ENCODE measurements at regions not wholly inside any gene's neighbourhood (a gene's known extent, or its start where the extent isn't known, plus 50 kb on each side); places are given as distances from the start of the nearest gene placed in this dataset.
"Not testable (repeated sequence)": the region's sequence is repeated elsewhere in the genome, so short reads cannot be mapped to it uniquely, and the experiment has no call there.

GRCh38 chr3:64438812-64439211 is 213.5 kb upstream of the PRICKLE2 start:
- TF ChIP-seq CTCF (IDR thresholded peaks at IDR 0.05; ENCODE audit: low read depth, low read length), result no peak
- H3K4me3 ChIP-seq (ENCODE audit: low read depth, low read length), result no peak overlapping the region

GRCh38 chr3:64438066-64438465 is 212.8 kb upstream of the PRICKLE2 start:
- no peak for TF ChIP-seq CTCF (IDR thresholded peaks at IDR 0.05; ENCODE audit: low read depth, low read length)
- no peak overlapping the region for H3K4me3 ChIP-seq (ENCODE audit: low read depth, low read length)

GRCh38 chr3:64437131-64437530 is 211.9 kb upstream of the PRICKLE2 start:
- no peak overlapping the region for H3K4me3 ChIP-seq (ENCODE audit: low read depth, low read length)
- no peak for TF ChIP-seq CTCF (IDR thresholded peaks at IDR 0.05; ENCODE audit: low read depth, low read length)

GRCh38 chr3:64435023-64435422 is 209.8 kb upstream of the PRICKLE2 start:
- not testable (repeated sequence) for H3K4me3 ChIP-seq (ENCODE audit: low read depth, low read length)

GRCh38 chr3:64432870-64433269 is 207.6 kb upstream of the PRICKLE2 start:
- TF ChIP-seq CTCF (IDR thresholded peaks at IDR 0.05; ENCODE audit: low read depth, low read length), result no peak
- no peak overlapping the region for H3K4me3 ChIP-seq (ENCODE audit: low read depth, low read length)

GRCh38 chr3:64431526-64432091 is 206.3 kb upstream of the PRICKLE2 start:
- no peak for TF ChIP-seq CTCF (IDR thresholded peaks at IDR 0.05; ENCODE audit: low read depth, low read length)
- H3K4me3 ChIP-seq (ENCODE audit: low read depth, low read length), result no peak overlapping the region

- H3K4me3 ChIP-seq (ENCODE audit: low read depth, low read length), result no peak overlapping the region
- TF ChIP-seq CTCF (IDR thresholded peaks at IDR 0.05; ENCODE audit: low read depth, low read length), result no peak
Observed at GRCh38 chr3:64427671-64428070, 202.4 kb upstream of the PRICKLE2 start.

- TF ChIP-seq CTCF (IDR thresholded peaks at IDR 0.05; ENCODE audit: low read depth, low read length), result no peak
- H3K4me3 ChIP-seq (ENCODE audit: low read depth, low read length), result no peak overlapping the region
Observed at GRCh38 chr3:64426551-64426950, 201.3 kb upstream of the PRICKLE2 start.
